ENCODE measurements at regions not wholly inside any gene's neighbourhood (a gene's known extent, or its start where the extent isn't known, plus 50 kb on each side); places are given as distances from the start of the nearest gene placed in this dataset.
A peak's percentile ranks its signal among the peaks of the same experiment; 100 is the strongest.

- no peak for ATAC-seq
- H3K27me3 Mint-ChIP-seq, result peaks cover 19% of the 10 kb centered on the region in 2 donors
Measured at GRCh38 chr10:43772171-43772570, 123.5 kb upstream of the ZNF32 start.

DNA sequence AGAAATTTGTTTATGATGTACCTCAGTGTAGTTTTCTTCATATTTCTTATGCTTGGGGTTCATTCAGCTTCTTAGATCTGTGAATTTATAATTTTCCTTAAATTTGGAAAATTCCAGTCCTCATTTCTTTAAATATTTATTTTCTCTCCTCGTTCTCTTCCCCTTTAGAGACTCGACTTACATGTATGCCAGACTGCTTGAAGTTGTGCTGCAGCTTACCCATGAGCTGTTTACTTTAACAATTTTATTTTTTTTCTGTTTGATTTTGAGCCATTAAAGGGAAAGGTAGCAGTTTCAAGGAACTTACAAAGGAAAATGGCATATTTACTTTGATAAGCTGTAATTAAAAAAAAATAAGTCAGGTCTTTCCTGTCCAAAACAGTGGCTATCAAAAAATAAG lies 123.0 kb upstream of the ZNF32 start:
- Mint-ChIP-seq H3K9me3 (peaks cover 7% of the 10 kb centered on the region), H3K4me3 (no peak overlapping the region), H3K36me3 (peaks cover 24% of the 10 kb centered on the region), H3K4me1 (ENCODE audit: low read depth in 2 of 2) (peaks cover 0 to 3% of the 10 kb centered on the region in 2 donors), H3K27ac (no peak overlapping the region), H3K27me3 (peaks cover 19% of the 10 kb centered on the region in 2 donors)
- no peak for DNase-seq (ENCODE audit: low spot score)
- ATAC-seq, result no peak

More at GRCh38 chr10:43772171-43772570, 123.5 kb upstream of the ZNF32 start:
- DNase-seq (ENCODE audit: low spot score), result no peak
- H3K36me3 Mint-ChIP-seq, result peaks cover 24% of the 10 kb centered on the region
- no peak overlapping the region for H3K27ac Mint-ChIP-seq
- H3K4me1 Mint-ChIP-seq (ENCODE audit: low read depth in 2 of 2), result peaks cover 0 to 3% of the 10 kb centered on the region in 2 donors
- H3K4me3 Mint-ChIP-seq, result no peak overlapping the region
- peaks cover 7% of the 10 kb centered on the region for H3K9me3 Mint-ChIP-seq

GRCh38 chr10:43765516-43765915 lies 116.8 kb upstream of the ZNF32 start:
- Mint-ChIP-seq H3K4me3 (no peak overlapping the region), H3K27me3 (peaks cover 5 to 11% of the 10 kb centered on the region in 2 donors), H3K27ac (no peak overlapping the region), H3K36me3 (peaks cover 18% of the 10 kb centered on the region), H3K4me1 (ENCODE audit: low read depth in 2 of 2) (no peaks in the 10 kb centered on the region), H3K9me3 (no peaks in the 10 kb centered on the region)
- ATAC-seq (no peak), DNase-seq (ENCODE audit: low spot score) (no peak)

DNA sequence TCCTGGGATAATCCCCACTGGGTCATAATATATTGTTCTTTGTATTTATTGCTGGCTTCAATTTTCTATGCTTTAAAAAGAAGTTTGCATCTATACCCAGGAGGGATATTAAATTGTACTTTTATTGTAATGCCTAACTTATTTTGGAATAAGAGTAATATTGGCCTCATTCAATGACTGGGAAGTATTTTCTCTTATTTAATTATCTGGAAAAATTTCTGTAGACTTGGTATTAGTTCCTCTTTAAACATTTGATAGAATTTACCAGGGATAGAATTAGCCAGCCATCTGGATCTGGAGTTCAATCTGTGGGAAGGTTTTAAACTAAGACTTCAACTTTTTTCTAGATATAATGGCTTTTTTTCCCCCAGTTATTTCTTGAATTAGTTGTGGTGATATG lies 115.2 kb upstream of the ZNF32 start:
- DNase-seq (ENCODE audit: low spot score), result no peak
- Mint-ChIP-seq H3K9me3 (no peaks in the 10 kb centered on the region), H3K4me3 (no peak overlapping the region), H3K27me3 (peaks cover 0 to 9% of the 10 kb centered on the region in 2 donors), H3K27ac (no peak overlapping the region), H3K36me3 (peaks cover 10% of the 10 kb centered on the region), H3K4me1 (ENCODE audit: low read depth in 2 of 2) (no peaks in the 10 kb centered on the region)
- ATAC-seq, result no peak

DNA sequence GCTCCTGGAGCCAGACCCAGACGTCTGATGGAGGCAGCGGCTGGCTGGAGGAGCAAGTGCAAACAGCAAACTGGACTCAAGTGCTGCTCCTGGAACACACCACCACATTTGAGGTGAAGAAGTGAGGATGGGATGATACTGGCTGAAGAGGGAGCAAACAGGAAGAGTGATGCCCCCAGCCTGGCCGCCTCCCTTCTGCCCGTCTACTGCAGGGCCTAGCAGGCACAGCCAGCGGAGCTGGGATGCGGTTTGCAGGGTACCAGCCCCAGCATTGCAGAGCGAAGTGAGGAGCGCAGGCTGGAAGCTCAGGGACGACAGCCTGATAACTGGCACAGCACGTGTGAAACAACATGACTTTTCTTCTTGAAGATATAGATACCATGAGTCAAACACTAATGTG lies 111.8 kb upstream of the ZNF32 start:
- Mint-ChIP-seq H3K27ac (no peak overlapping the region), H3K4me1 (ENCODE audit: low read depth in 2 of 2) (no peaks in the 10 kb centered on the region), H3K9me3 (no peaks in the 10 kb centered on the region), H3K36me3 (no peaks in the 10 kb centered on the region), H3K27me3 (peaks cover 0 to 11% of the 10 kb centered on the region in 2 donors), H3K4me3 (no peak overlapping the region)
- no peak for ATAC-seq
- DNase-seq (ENCODE audit: low spot score), result no peak

DNA sequence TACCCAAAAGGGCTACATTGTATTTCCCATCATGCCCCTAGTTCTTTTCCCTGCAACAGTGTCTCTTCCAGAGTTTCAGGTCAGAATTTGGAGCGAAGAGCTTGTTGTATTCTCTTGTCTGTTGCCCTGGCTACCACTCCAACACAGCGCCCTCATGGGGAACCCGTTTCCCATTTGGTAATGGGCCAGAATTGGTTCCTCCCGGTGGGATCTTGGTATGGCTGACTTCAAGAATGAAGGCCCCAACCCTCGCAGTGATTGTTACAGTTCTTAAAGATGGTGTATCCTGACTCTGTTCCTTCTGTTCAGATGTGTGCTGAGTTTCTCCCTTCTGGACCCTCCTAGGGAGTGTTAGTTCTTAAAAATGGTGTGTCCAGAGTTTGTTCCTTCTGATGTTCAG lies 110.5 kb upstream of the ZNF32 start:
- ATAC-seq (no peak), DNase-seq (ENCODE audit: low spot score) (no peak)
- Mint-ChIP-seq H3K27me3 (peaks cover 0 to 6% of the 10 kb centered on the region in 2 donors), H3K4me1 (ENCODE audit: low read depth in 2 of 2) (no peaks in the 10 kb centered on the region), H3K4me3 (no peak overlapping the region), H3K27ac (no peak overlapping the region), H3K9me3 (no peaks in the 10 kb centered on the region), H3K36me3 (no peaks in the 10 kb centered on the region)

GRCh38 chr10:43756341-43756740 lies 107.7 kb upstream of the ZNF32 start:
- no peaks in the 10 kb centered on the region for H3K36me3 Mint-ChIP-seq
- DNase-seq (ENCODE audit: low spot score), result no peak
- no peak overlapping the region for H3K27ac Mint-ChIP-seq
- peaks cover 0 to 2% of the 10 kb centered on the region in 2 donors for H3K27me3 Mint-ChIP-seq
- H3K4me3 Mint-ChIP-seq, result no peak overlapping the region
- no peak for ATAC-seq
- H3K4me1 Mint-ChIP-seq (ENCODE audit: low read depth in 2 of 2), result no peaks in the 10 kb centered on the region
- H3K9me3 Mint-ChIP-seq, result no peaks in the 10 kb centered on the region

GRCh38 chr10:43754569-43755260 lies 106.0 kb upstream of the ZNF32 start:
- no peaks in the 10 kb centered on the region for H3K4me1 Mint-ChIP-seq (ENCODE audit: low read depth in 2 of 2)
- no peak for ATAC-seq
- no peaks in the 10 kb centered on the region for H3K9me3 Mint-ChIP-seq

GRCh38 chr10:43753397-43754061 lies 104.8 kb upstream of the ZNF32 start:
- H3K27me3 Mint-ChIP-seq, result peaks cover 0 to 8% of the 10 kb centered on the region in 2 donors
- no peaks in the 10 kb centered on the region for H3K9me3 Mint-ChIP-seq
- H3K4me3 Mint-ChIP-seq, result no peak overlapping the region
- ATAC-seq (peak in 1 of 2 donors; percentile 38), DNase-seq (ENCODE audit: low spot score) (no peak)
- H3K36me3 Mint-ChIP-seq, result no peaks in the 10 kb centered on the region
- no peaks in the 10 kb centered on the region for H3K4me1 Mint-ChIP-seq (ENCODE audit: low read depth in 2 of 2)
- H3K27ac Mint-ChIP-seq, result no peak overlapping the region

More at GRCh38 chr10:43754569-43755260, 106.0 kb upstream of the ZNF32 start:
- H3K27ac Mint-ChIP-seq, result no peak overlapping the region
- H3K4me3 Mint-ChIP-seq, result no peak overlapping the region
- no peak for DNase-seq (ENCODE audit: low spot score)
- H3K36me3 Mint-ChIP-seq, result no peaks in the 10 kb centered on the region
- H3K27me3 Mint-ChIP-seq, result peaks cover 0 to 3% of the 10 kb centered on the region in 2 donors

DNA sequence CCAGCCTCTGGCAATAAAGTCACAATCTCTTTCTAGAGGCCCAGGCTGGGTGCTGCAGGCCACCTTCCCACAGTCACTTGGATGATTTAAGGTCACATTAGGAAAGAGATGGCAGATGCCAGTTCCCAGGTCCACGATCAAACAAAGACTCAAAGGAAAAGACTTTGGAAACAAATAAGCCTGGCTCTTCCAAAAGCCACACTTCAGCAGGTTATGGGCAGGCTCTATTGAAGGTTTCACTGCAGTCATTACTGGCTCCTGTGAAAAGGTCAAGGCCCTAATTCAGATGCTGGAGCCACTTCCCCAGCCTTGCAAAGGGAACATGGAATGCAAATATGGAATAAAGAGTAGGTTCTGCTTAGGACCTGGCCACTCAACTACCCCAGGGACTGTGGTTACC lies 104.0 kb upstream of the ZNF32 start:
- Mint-ChIP-seq H3K4me3 (no peak overlapping the region), H3K9me3 (no peaks in the 10 kb centered on the region), H3K36me3 (no peaks in the 10 kb centered on the region), H3K4me1 (ENCODE audit: low read depth in 2 of 2) (no peaks in the 10 kb centered on the region), H3K27ac (no peak overlapping the region), H3K27me3 (peaks cover 0 to 8% of the 10 kb centered on the region in 2 donors)
- DNase-seq (ENCODE audit: low spot score) (no peak), ATAC-seq (no peak)

DNA sequence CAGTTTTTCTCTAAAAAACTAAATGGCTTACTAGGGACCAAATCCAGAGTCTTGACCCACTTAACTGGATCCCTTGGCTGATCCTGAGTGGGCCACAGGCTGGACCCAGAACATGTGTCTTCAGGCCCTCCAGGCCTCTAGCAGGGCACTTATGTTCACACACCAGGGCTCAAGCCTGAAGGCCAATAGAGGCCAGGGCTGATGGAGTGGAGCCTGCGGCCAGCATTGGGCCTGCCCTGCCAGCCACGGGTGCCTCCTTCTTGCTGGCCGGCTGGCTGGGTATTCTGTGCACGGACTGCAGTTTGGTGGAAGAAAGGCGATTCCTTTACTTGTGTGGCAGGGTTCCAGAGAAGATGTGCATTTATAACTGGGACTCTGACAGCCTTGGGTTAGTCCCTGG lies 103.0 kb upstream of the ZNF32 start:
- DNase-seq (ENCODE audit: low spot score) (no peak), ATAC-seq (no peak)
- no peaks in the 10 kb centered on the region for H3K36me3 Mint-ChIP-seq
- peaks cover 0 to 8% of the 10 kb centered on the region in 2 donors for H3K27me3 Mint-ChIP-seq
- no peak overlapping the region for H3K27ac Mint-ChIP-seq
- H3K4me1 Mint-ChIP-seq (ENCODE audit: low read depth in 2 of 2), result no peaks in the 10 kb centered on the region
- H3K9me3 Mint-ChIP-seq, result no peaks in the 10 kb centered on the region
- H3K4me3 Mint-ChIP-seq, result no peak overlapping the region

DNA sequence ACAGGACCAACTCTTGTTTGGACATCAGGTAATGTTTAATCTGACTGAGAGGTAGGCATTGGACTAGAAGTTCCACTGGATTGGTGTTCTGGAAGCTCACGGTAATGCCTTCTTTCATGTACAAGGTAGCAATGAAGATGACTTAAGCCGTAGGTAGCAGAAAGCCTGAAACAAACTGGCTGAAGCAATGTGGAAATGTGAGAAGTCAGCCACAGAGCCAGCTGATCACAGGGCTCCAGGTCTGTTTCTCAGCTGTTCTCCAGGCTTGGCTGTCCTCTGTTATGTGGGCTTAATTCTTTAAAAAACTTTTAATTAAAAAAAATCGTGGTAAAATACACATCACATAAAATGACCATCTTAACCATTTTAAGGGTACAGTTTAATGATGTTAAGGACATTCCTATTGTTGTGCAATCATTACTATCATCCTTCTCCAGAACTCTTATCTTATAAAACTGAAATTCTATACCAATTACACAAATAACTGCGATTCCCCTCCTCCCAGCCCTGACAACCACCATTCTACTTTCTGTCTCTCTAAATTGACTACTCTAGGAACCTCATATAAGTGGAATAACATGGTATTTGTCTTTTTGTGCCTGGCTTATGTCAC lies 101.4 kb upstream of the ZNF32 start:
- ATAC-seq, result no peak
- peaks cover 0 to 6% of the 10 kb centered on the region in 2 donors for H3K27me3 Mint-ChIP-seq
- H3K9me3 Mint-ChIP-seq, result no peaks in the 10 kb centered on the region
- H3K4me1 Mint-ChIP-seq (ENCODE audit: low read depth in 2 of 2), result no peaks in the 10 kb centered on the region
- H3K27ac Mint-ChIP-seq, result no peak overlapping the region
- DNase-seq (ENCODE audit: low spot score), result no peak
- H3K4me3 Mint-ChIP-seq, result no peak overlapping the region
- H3K36me3 Mint-ChIP-seq, result no peaks in the 10 kb centered on the region

DNA sequence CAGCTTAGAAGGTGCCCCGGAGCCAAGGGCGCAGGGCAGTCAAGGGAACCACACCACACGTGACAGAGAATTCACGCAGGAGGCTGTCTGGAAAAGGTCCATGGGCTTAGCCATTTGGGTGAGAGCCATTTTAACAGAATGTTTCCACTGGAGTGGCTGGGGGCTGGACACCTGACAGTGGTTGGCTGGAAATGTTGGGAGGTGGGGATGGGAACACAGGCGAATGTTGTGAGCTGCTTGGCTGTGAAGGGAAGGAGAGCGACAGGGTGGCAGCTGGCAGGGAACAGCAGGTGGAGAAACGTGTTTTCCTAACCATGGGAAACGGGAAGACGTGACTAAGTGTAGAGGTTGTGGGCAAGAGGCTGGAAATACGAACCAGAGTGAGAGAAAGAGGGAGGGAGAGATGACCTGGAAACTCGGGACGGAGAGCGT lies 100.5 kb upstream of the ZNF32 start:
- H3K4me3 Mint-ChIP-seq, result no peak overlapping the region
- no peaks in the 10 kb centered on the region for H3K4me1 Mint-ChIP-seq (ENCODE audit: low read depth in 2 of 2)
- no peak overlapping the region for H3K27ac Mint-ChIP-seq
- DNase-seq (ENCODE audit: low spot score) (no peak), ATAC-seq (no peak)
- no peaks in the 10 kb centered on the region for H3K9me3 Mint-ChIP-seq
- H3K36me3 Mint-ChIP-seq, result no peaks in the 10 kb centered on the region
- H3K27me3 Mint-ChIP-seq, result peaks cover 0 to 6% of the 10 kb centered on the region in 2 donors

GRCh38 chr10:43748560-43748959 lies 99.9 kb upstream of the ZNF32 start:
- H3K4me3 Mint-ChIP-seq, result no peak overlapping the region
- ATAC-seq, result no peak
- no peak overlapping the region for H3K27ac Mint-ChIP-seq
- no peaks in the 10 kb centered on the region for H3K9me3 Mint-ChIP-seq
- no peak for DNase-seq (ENCODE audit: low spot score)
- H3K27me3 Mint-ChIP-seq, result peaks cover 0 to 6% of the 10 kb centered on the region in 2 donors
- no peaks in the 10 kb centered on the region for H3K36me3 Mint-ChIP-seq
- H3K4me1 Mint-ChIP-seq (ENCODE audit: low read depth in 2 of 2), result no peaks in the 10 kb centered on the region

Measured in natural killer cell treated with Interleukin-12 subunit alpha and Interleukin-12 subunit beta and Interleukin-15 and Interleukin-18, amount 100 ng/mL, for 72 hours (primary cell).